ENCODE measurements at regions not wholly inside any gene's neighbourhood (a gene's known extent, or its start where the extent isn't known, plus 50 kb on each side); places are given as distances from the start of the nearest gene placed in this dataset.

DNA sequence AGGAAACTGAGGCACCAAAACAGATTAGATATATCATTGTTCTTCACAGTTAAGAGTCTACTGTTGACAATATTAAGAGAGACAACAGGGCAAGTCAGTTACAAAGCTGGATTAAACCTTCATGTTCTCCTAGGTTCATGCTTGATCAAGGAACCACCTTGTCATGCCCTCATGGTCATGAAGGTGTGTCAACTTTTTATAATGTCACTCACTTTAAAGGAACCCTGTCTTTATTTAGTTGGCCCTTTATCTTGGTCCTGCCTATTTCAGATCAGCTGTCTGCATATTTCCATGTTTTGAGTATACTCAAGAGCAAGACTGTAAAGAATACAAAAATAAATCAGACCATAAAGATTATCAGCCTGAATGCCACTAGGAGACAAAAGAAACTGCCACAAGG, 140.2 kb upstream of the FAM241A start:
- TF ChIP-seq CTCF (IDR thresholded peaks at IDR 0.05) (no peak), ZFX (IDR thresholded peaks at IDR 0.05; ENCODE audit: borderline replicate concordance) (no peak)
- H3K27ac ChIP-seq = no peak overlapping the region

DNA sequence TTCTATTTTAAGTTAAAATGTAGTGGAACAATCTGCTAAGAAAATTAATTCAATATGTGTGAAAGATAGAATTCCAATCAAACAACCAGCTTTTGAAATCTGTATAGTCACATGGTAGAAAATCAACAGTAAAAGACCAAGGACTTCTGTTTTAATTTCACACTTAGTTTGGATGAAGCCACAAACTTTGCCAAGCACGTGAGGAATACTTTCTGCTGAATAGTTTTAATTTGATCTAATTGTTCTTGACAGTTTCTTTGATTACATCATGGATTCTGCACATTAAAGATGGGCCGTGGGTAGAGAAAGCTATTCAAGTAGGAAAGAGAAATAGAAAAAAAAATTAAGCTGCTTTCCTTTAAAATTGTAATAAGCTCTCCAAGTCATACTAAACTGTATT, 137.9 kb upstream of the FAM241A start:
- H3K27ac ChIP-seq = no peak overlapping the region
- TF ChIP-seq CTCF (IDR thresholded peaks at IDR 0.05) = no peak
- no peak for TF ChIP-seq ZFX (IDR thresholded peaks at IDR 0.05; ENCODE audit: borderline replicate concordance)

- TF ChIP-seq CTCF (IDR thresholded peaks at IDR 0.05) (no peak), ZFX (IDR thresholded peaks at IDR 0.05; ENCODE audit: borderline replicate concordance) (no peak)
Measured at GRCh38 chr4:112015960-112016359, 129.3 kb upstream of the FAM241A start.

GRCh38 chr4:112023402-112023950, 121.8 kb upstream of the FAM241A start:
- no peak overlapping the region for H3K27ac ChIP-seq
- TF ChIP-seq CTCF (IDR thresholded peaks at IDR 0.05) (no peak), ZFX (IDR thresholded peaks at IDR 0.05; ENCODE audit: borderline replicate concordance) (no peak)

More at GRCh38 chr4:112015960-112016359, 129.3 kb upstream of the FAM241A start:
- H3K27ac ChIP-seq = no peak overlapping the region

DNA sequence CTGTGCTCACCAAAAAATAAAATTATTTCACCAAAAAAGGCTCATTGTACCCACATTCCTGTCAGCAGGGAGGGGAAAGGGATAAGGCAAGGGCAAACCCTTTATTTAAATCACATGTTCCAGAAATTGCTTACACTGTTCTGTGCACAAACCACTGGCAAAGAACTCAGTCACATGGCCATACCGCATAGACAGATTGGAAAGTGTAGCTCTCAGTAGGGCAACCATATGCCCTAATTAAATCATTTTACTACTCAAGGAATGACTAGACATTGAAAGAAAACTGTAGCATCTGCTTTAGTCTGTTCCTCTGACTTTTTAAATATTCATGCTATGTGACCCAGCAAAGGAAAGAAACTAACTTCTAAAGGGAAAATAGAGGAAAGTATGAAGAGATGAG, 119.2 kb upstream of the FAM241A start:
- H3K27ac ChIP-seq = no peak overlapping the region
- no peak for TF ChIP-seq ZFX (IDR thresholded peaks at IDR 0.05; ENCODE audit: borderline replicate concordance)
- no peak for TF ChIP-seq CTCF (IDR thresholded peaks at IDR 0.05)

GRCh38 chr4:112029771-112030171, 115.5 kb upstream of the FAM241A start:
- no peak for TF ChIP-seq ZFX (IDR thresholded peaks at IDR 0.05; ENCODE audit: borderline replicate concordance)
- TF ChIP-seq CTCF (IDR thresholded peaks at IDR 0.05) = no peak
- H3K27ac ChIP-seq = no peak overlapping the region

DNA sequence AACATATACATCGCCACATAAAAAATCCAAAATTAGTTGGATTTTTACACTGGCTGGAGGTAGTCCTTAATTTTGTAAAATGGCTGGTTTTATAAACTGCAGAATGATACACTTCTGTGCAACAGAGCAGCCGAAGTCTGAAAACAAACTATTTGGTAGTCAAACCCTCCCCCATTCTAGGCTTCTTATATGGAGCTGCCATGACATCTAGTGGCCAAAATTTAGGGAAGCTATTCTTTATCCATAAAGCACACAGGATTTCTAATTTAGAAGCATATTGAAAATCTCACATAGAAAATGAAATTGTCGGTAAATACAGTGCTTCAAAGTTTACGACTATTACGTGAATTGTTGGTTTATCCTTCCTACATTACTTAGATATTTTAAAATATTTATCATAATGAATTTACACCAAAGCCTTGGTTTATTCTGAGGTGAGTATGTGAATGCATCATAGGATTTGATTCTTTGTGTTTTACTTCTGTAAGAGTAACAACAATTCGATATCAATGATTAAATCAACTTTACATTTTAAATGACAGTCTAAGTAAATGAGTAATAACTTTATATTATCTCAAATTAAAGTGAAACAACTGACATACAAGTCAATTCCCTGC, 113.4 kb upstream of the FAM241A start:
- H3K27ac ChIP-seq = no peak overlapping the region
- peak; percentile 81 for TF ChIP-seq CTCF (IDR thresholded peaks at IDR 0.05)
- no peak for TF ChIP-seq ZFX (IDR thresholded peaks at IDR 0.05; ENCODE audit: borderline replicate concordance)
